ENCODE measurements at regions not wholly inside any gene's neighbourhood (a gene's known extent, or its start where the extent isn't known, plus 50 kb on each side); places are given as distances from the start of the nearest gene placed in this dataset.

DNA sequence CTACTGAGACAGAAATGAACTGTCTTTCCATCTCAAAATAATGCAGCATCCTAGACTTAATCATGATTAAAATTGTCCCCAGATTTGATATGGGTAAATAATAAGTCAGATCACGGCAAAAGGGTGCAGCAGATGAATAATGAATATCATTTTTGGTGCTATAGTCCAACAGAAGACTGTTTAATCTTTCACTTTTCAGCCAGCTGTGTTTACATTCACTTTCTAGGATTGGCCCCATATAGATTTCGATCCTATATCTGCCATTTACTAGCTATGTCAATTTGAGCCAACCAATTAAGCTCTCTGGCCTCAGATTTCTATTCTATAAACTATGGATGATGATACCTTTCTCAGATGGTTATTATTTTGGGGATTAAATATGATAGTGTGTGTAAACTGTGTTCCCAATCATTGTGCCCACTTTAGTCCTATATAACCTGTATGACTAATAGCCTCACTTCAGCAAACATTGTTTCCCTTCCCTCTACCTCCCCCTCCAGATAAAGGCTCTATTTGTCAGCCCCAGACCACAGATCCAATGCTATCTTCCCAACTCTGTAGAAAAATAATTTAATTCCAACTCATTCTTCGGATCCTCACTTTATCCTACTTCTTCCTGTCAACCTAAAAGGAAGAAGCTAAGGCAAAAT, 53.6 kb upstream of the NT5E start:
- Mint-ChIP-seq H3K36me3 (ENCODE audit: low read depth) (no peaks in the 10 kb centered on the region), H3K27me3 (no peaks in the 10 kb centered on the region), H3K4me3 (no peak overlapping the region), H3K4me1 (ENCODE audit: low read depth) (no peaks in the 10 kb centered on the region), H3K27ac (no peak overlapping the region), H3K9me3 (peaks cover 8% of the 10 kb centered on the region)
- intact Hi-C loops (cut with micrococcal nuclease), result no loop called here

DNA sequence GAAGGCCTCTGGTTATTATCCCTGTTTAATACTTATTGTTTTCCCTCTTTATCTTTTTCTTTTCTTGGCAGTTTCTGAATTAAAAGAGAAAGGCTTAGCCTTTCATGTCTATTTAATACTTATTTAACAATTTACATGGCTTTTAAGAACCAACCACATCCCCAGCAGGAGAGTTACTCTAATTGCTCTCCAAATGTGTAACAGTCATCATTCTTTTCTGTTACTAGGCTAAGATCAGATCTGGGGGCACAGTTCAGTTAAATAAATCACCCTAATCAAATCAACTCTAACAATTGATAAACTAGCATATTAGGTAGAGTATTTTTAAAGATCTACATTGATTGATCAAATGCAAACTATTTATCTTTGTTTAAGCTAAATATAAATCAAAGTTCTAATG, 54.1 kb upstream of the NT5E start:
- Mint-ChIP-seq H3K36me3 (ENCODE audit: low read depth) (no peaks in the 10 kb centered on the region), H3K4me3 (no peak overlapping the region), H3K4me1 (ENCODE audit: low read depth) (no peaks in the 10 kb centered on the region), H3K27me3 (no peaks in the 10 kb centered on the region), H3K9me3 (peaks cover 8% of the 10 kb centered on the region), H3K27ac (no peak overlapping the region)
- intact Hi-C loops (cut with micrococcal nuclease), result no loop called here

GRCh38 chr6:85394853-85395538, 54.9 kb upstream of the NT5E start:
- H3K27ac Mint-ChIP-seq, result no peak overlapping the region
- H3K9me3 Mint-ChIP-seq, result peaks cover 8% of the 10 kb centered on the region
- H3K27me3 Mint-ChIP-seq, result no peaks in the 10 kb centered on the region
- H3K4me1 Mint-ChIP-seq (ENCODE audit: low read depth), result no peaks in the 10 kb centered on the region
- intact Hi-C loops (cut with micrococcal nuclease), result no loop called here
- H3K36me3 Mint-ChIP-seq (ENCODE audit: low read depth), result no peaks in the 10 kb centered on the region
- H3K4me3 Mint-ChIP-seq, result no peak overlapping the region

- Mint-ChIP-seq H3K4me3 (no peak overlapping the region), H3K27me3 (no peaks in the 10 kb centered on the region), H3K9me3 (peaks cover 8% of the 10 kb centered on the region), H3K4me1 (ENCODE audit: low read depth) (no peaks in the 10 kb centered on the region), H3K27ac (no peak overlapping the region), H3K36me3 (ENCODE audit: low read depth) (no peaks in the 10 kb centered on the region)
- intact Hi-C loops (cut with micrococcal nuclease), result no loop called here
Observed at GRCh38 chr6:85394199-85394598, 55.7 kb upstream of the NT5E start.

- H3K9me3 Mint-ChIP-seq, result peaks cover 8% of the 10 kb centered on the region
- no peak overlapping the region for H3K27ac Mint-ChIP-seq
- H3K27me3 Mint-ChIP-seq, result no peaks in the 10 kb centered on the region
- H3K4me1 Mint-ChIP-seq (ENCODE audit: low read depth), result no peaks in the 10 kb centered on the region
- intact Hi-C loops (cut with micrococcal nuclease), result no loop called here
- no peak overlapping the region for H3K4me3 Mint-ChIP-seq
- H3K36me3 Mint-ChIP-seq (ENCODE audit: low read depth), result no peaks in the 10 kb centered on the region
Observed at GRCh38 chr6:85392379-85392778, 57.5 kb upstream of the NT5E start.

DNA sequence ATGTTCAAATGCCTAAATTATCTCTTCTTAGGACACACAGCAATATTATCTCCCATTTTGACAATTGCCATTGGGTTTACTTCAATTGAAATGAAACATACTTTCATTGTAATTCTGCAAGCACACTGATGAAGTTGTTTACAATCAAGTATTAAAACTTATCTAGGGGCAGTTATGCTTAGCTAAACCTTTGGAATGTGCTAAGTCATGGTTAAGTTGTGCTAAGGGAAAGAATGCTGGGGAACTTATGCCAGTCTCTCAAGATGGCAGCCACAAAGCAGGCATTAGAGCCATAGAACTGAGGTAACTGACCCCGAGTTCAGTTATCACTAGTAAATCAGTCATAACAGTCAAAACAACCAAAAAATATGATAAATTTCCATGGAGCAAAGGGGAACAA, 59.1 kb upstream of the NT5E start:
- H3K9me3 Mint-ChIP-seq, result no peaks in the 10 kb centered on the region
- no peak overlapping the region for H3K27ac Mint-ChIP-seq
- H3K27me3 Mint-ChIP-seq, result no peaks in the 10 kb centered on the region
- H3K4me3 Mint-ChIP-seq, result no peak overlapping the region
- H3K4me1 Mint-ChIP-seq (ENCODE audit: low read depth), result no peaks in the 10 kb centered on the region
- H3K36me3 Mint-ChIP-seq (ENCODE audit: low read depth), result no peaks in the 10 kb centered on the region
- intact Hi-C loops (cut with micrococcal nuclease), result no loop called here

- H3K9me3 Mint-ChIP-seq, result no peaks in the 10 kb centered on the region
- H3K27me3 Mint-ChIP-seq, result no peaks in the 10 kb centered on the region
- intact Hi-C loops (cut with micrococcal nuclease), result no loop called here
- H3K4me3 Mint-ChIP-seq, result no peak overlapping the region
- H3K27ac Mint-ChIP-seq, result no peak overlapping the region
- no peaks in the 10 kb centered on the region for H3K36me3 Mint-ChIP-seq (ENCODE audit: low read depth)
- H3K4me1 Mint-ChIP-seq (ENCODE audit: low read depth), result no peaks in the 10 kb centered on the region
Observed at GRCh38 chr6:85390105-85390728, 59.7 kb upstream of the NT5E start.

- no peaks in the 10 kb centered on the region for H3K27me3 Mint-ChIP-seq
- H3K36me3 Mint-ChIP-seq (ENCODE audit: low read depth), result no peaks in the 10 kb centered on the region
- H3K9me3 Mint-ChIP-seq, result no peaks in the 10 kb centered on the region
- no peak overlapping the region for H3K4me3 Mint-ChIP-seq
- H3K4me1 Mint-ChIP-seq (ENCODE audit: low read depth), result no peaks in the 10 kb centered on the region
- H3K27ac Mint-ChIP-seq, result no peak overlapping the region
- intact Hi-C loops (cut with micrococcal nuclease), result no loop called here
Observed at GRCh38 chr6:85389151-85389797, 60.6 kb upstream of the NT5E start.

DNA sequence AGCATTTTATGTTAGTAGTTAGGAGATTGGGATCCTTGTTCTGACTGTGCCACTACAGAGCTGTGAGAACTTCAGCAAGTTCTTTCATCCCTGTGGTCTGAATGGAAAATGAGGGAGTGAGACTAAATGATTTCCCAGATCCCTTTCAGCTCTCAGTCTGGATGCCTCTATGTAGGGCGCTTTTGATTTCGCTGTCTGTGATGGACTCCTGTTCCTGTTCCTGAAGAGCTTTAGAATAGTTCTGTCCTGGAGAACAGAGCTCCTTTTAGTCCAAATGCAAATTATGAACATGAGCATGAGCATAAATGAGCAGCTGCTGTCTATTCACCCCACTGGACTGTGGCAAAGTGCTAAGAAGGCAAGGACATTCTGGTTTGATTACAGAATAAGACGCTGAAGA, 61.4 kb upstream of the NT5E start:
- intact Hi-C loops (cut with micrococcal nuclease), result no loop called here
- Mint-ChIP-seq H3K4me1 (ENCODE audit: low read depth) (no peaks in the 10 kb centered on the region), H3K27ac (no peak overlapping the region), H3K36me3 (ENCODE audit: low read depth) (no peaks in the 10 kb centered on the region), H3K4me3 (no peak overlapping the region), H3K9me3 (no peaks in the 10 kb centered on the region), H3K27me3 (no peaks in the 10 kb centered on the region)

- Mint-ChIP-seq H3K9me3 (no peaks in the 10 kb centered on the region), H3K4me3 (no peak overlapping the region), H3K27me3 (no peaks in the 10 kb centered on the region), H3K4me1 (ENCODE audit: low read depth) (no peaks in the 10 kb centered on the region), H3K27ac (no peak overlapping the region), H3K36me3 (ENCODE audit: low read depth) (no peaks in the 10 kb centered on the region)
- intact Hi-C loops (cut with micrococcal nuclease), result no loop called here
Observed at GRCh38 chr6:85385636-85386315, 64.1 kb upstream of the NT5E start.

- H3K36me3 Mint-ChIP-seq (ENCODE audit: low read depth), result no peaks in the 10 kb centered on the region
- H3K4me1 Mint-ChIP-seq (ENCODE audit: low read depth), result no peaks in the 10 kb centered on the region
- H3K9me3 Mint-ChIP-seq, result no peaks in the 10 kb centered on the region
- H3K4me3 Mint-ChIP-seq, result no peak overlapping the region
- no peaks in the 10 kb centered on the region for H3K27me3 Mint-ChIP-seq
- intact Hi-C loops (cut with micrococcal nuclease), result no loop called here
- no peak overlapping the region for H3K27ac Mint-ChIP-seq
Observed at GRCh38 chr6:85383042-85383441, 66.8 kb upstream of the NT5E start.

- Mint-ChIP-seq H3K36me3 (ENCODE audit: low read depth) (no peaks in the 10 kb centered on the region), H3K27me3 (no peaks in the 10 kb centered on the region), H3K27ac (no peak overlapping the region), H3K9me3 (no peaks in the 10 kb centered on the region), H3K4me1 (ENCODE audit: low read depth) (no peaks in the 10 kb centered on the region), H3K4me3 (no peak overlapping the region)
- intact Hi-C loops (cut with micrococcal nuclease), result no loop called here
Observed at GRCh38 chr6:85382541-85382940, 67.3 kb upstream of the NT5E start.

GRCh38 chr6:85372915-85373270, 77.0 kb upstream of the NT5E start:
- intact Hi-C loops (cut with micrococcal nuclease), result no loop called here
- Mint-ChIP-seq H3K4me1 (ENCODE audit: low read depth) (no peaks in the 10 kb centered on the region), H3K27me3 (no peaks in the 10 kb centered on the region), H3K36me3 (ENCODE audit: low read depth) (no peaks in the 10 kb centered on the region), H3K4me3 (no peak overlapping the region), H3K27ac (no peak overlapping the region), H3K9me3 (no peaks in the 10 kb centered on the region)

Measured in dendritic cell treated with granulocyte-macrophage colony-stimulating factor and Interleukin-4, amounts not matched to agents 40 ng/mL and 50 ng/mL, for 4 days (primary cell).